Omental fat pad (tissue), 3 donors: ENCODE measurements at regions not wholly inside any gene's neighbourhood (a gene's known extent, or its start where the extent isn't known, plus 50 kb on each side); places are given as distances from the start of the nearest gene placed in this dataset.

Source experiments
- ATAC-seq: fragments of 150-250 bp; one replicate; pipeline ENCODE4 v1.9.1; 2016; ENCODE audit warnings: mild to moderate bottlenecking, moderate library complexity; ENCODE audit not compliant: low FRiP score
- DNase-seq: peaks from one replicate; pipeline ENCODE4 v3.0.0-alpha.2; 2019; ENCODE audit warnings: low spot score
- TF ChIP-seq, protein P1 (sequence below), 3 donors: fragments of 450-650 bp; IDR thresholded peaks; one replicate each; pipeline ENCODE4 v1.5.1; 2016 to 2017; ENCODE audit warnings: antibody characterized with exemption in 3 of 3, mild to moderate bottlenecking in 3 of 3, moderate library complexity in 2 of 3

DNA sequence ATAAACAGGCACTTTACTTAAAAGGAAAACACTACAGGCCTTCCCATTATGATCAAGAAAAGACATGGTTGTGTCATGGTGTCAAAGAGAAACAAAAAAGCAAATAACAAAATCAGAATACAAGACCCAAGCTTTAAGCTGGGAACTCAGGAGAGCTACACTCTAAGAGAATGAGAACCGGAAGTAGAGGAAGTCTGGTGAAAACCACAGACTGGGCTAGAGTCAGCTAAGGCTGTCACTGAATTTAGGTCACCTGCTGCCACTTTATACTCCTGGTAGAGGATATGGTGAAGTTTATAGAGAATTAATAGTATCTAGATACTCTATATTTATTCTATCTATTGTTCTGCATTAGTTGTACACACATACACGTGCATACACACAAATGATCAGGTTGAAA, 971.7 kb downstream of the FLRT2 start:
- no peak for DNase-seq
- TF ChIP-seq, protein P1, sequence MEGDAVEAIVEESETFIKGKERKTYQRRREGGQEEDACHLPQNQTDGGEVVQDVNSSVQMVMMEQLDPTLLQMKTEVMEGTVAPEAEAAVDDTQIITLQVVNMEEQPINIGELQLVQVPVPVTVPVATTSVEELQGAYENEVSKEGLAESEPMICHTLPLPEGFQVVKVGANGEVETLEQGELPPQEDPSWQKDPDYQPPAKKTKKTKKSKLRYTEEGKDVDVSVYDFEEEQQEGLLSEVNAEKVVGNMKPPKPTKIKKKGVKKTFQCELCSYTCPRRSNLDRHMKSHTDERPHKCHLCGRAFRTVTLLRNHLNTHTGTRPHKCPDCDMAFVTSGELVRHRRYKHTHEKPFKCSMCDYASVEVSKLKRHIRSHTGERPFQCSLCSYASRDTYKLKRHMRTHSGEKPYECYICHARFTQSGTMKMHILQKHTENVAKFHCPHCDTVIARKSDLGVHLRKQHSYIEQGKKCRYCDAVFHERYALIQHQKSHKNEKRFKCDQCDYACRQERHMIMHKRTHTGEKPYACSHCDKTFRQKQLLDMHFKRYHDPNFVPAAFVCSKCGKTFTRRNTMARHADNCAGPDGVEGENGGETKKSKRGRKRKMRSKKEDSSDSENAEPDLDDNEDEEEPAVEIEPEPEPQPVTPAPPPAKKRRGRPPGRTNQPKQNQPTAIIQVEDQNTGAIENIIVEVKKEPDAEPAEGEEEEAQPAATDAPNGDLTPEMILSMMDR (IDR thresholded peaks at IDR 0.05) = no peak
- ATAC-seq = no peak

DNA sequence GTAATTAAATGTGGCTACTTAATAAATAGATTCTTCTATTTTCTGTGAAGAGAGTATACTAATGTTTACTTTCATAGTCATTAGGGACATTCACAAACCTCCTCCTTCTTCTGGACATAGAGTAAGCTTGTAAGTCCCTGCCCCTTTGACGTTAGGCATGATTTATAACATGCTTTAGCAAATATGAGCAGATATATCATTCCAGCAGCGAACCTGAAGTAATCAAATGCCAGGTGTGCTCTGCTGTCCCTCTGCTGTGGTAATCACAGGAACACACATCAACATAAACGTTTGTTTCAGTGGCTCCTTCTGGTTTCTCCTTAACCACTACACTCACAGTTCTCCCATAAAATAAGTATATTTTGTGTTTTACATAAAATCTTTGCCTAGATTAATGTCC, 961.8 kb downstream of the FLRT2 start:
- TF ChIP-seq, protein P1 (IDR thresholded peaks at IDR 0.05) = no peak
- DNase-seq (no peak), ATAC-seq (no peak)

DNA sequence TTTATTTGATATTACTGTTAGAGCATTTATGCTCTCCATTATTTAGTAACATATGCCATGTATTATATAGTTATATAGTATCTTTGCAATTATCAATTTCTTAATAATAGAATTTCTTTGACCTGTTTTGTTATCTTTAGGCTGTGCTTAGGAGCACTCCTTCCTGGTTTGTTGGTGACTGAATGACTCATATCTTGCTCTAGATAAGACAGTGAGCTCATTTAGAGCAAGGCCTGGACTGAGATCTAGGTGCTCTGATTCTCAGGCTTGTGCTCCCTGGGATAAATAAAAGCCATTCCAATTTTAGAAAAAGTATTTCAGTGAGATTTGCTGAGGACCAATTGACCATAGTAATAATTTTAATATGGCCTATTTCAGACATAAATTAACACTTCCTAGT, 951.2 kb downstream of the FLRT2 start:
- DNase-seq (no peak), ATAC-seq (no peak)
- TF ChIP-seq, protein P1 (IDR thresholded peaks at IDR 0.05) = no peak

DNA sequence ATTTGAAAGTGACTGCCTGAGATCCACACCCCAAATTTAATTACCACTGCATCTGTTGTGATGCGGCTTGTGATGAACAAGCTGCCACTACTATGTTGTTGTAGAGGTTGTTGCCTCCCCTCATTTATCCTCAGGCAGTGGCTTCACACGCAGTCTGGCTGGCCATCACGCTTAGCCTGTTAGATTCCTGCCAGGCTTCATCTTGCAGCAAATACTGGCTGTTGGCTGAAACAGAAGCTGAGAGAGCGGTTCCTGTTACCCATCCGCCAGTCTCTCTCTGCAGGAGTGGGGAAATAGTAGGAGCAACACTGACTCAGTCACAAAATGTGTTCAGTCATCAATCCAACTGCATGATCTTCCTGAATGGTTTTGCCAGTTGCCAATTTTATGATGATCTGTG, 934.4 kb downstream of the FLRT2 start:
- ATAC-seq = no peak

DNA sequence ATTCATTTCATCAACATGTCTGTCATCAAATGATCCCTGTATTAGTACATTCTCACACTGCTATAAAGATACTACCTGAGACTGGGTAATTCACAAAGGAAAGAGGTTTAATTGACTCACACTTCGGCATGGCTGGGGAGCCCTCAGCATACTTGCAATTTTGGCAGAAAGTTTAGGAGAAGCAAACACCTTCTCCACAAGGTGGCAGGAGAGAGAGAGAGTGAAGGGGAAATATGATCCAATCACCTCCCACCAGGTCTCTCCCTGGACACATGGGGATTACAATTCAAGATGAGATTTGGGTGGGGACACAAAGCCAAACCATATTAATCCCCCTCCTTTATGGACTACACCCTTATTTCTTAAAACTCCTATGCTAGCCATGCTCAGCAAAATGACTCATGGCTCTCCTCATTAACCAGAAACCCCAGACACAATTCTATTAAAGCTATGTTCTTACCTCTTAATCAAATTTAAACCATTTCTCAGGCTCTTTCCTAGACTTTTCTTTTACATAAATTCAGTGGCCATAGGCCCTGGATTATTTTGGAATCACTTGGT, 932.3 kb downstream of the FLRT2 start:
- DNase-seq (no peak), ATAC-seq (no peak)
- TF ChIP-seq, protein P1 (IDR thresholded peaks at IDR 0.05) = no peak

More for the DNA sequence above, 934.4 kb downstream of the FLRT2 start:
- TF ChIP-seq, protein P1 (IDR thresholded peaks at IDR 0.05) = no peak
- DNase-seq = no peak

DNA sequence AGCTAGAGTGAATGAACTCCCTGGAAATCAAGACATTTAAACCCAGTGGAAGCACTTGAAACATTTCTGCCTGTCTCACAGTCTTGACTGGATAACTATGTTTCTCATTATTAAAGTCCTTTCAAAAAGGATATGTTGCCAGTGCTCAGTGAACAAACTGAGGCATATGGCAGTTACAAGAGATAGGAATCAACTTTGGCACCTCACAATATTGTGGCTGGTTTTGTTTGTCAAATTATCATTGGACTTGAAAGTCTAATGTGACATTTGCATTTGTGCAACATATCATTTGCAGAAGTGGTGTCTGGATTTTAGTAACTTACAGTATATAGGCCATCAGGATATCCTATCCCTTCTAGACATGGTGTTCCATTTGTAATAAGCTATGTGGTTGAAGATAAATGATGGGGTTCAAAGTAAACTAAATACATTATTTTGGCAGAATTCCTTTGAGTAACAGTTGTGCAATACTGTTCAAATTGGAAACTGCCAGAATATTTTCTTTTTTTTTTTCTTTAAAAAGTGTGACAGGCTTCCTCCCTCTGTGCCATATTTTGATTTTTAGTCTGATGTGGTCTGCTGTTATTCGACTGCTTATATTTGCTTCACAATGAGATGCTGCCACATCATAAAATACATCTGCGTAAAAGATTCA, 927.7 kb downstream of the FLRT2 start:
- TF ChIP-seq, protein P1 (IDR thresholded peaks at IDR 0.05) = no peak
- ATAC-seq = no peak
- no peak for DNase-seq

DNA sequence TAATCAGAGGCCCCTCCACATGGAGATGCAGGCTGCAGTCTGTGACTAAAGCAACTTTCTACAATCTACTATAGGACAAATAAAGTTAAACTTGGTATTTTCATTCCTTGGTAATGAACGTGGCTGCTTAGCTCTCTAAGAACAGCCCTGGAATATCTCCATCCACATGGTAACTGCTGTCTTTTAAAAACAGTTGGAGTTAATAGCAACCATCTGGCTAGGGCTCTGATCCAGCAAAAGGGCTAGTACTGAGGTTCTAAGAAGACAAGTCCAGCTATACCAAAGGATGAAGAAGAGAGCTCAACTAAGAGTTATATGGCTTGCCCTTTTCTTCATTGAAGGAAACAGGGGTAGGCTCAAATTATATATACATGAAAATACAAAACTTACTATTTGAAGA, 920.1 kb downstream of the FLRT2 start:
- ATAC-seq = no peak
- no peak for DNase-seq
- TF ChIP-seq, protein P1 (IDR thresholded peaks at IDR 0.05) = no peak
